ENCODE measurements at regions not wholly inside any gene's neighbourhood (a gene's known extent, or its start where the extent isn't known, plus 50 kb on each side); places are given as distances from the start of the nearest gene placed in this dataset.

DNA sequence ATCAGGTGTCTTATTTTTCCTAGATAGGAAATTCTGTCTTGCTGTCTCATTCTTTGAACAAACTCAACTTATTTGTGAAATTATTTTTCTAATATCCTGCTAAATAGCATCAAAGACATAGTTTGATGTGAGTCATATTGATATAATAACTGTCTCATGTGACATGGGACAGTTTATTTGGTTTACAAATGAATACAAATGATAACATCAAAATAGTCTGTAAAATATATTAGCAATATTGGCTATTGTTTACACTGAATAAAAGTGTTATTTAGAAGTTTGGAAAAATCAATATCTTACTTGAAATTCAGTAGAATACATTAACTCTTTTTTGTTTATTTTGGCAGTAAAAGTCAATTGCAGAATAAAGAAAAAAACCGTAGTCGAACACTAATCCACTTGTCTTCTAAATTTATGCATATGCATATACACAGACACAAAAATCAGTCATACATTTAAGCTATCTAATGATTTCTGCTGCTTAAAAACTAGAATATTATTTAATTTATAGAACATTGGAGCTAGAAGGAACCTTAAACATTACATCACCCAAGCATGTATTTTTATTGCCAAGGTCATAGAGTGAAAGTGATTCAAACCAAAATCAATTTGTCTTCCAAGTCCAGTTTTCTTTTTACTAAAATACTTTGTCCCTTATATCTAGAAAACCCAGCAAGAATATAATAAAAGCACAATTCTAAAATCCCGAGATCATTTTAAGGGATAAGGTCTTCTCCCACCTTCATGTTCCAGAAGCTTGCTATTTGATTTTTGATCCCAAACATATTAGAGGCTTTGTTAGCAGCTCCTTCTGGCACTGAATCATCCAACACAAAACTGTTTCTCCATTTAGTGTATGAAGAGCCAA lies 776.5 kb upstream of the SLITRK1 start:
- DNase-seq (ENCODE audit: low read depth), result no peak
- TF ChIP-seq, protein P1, sequence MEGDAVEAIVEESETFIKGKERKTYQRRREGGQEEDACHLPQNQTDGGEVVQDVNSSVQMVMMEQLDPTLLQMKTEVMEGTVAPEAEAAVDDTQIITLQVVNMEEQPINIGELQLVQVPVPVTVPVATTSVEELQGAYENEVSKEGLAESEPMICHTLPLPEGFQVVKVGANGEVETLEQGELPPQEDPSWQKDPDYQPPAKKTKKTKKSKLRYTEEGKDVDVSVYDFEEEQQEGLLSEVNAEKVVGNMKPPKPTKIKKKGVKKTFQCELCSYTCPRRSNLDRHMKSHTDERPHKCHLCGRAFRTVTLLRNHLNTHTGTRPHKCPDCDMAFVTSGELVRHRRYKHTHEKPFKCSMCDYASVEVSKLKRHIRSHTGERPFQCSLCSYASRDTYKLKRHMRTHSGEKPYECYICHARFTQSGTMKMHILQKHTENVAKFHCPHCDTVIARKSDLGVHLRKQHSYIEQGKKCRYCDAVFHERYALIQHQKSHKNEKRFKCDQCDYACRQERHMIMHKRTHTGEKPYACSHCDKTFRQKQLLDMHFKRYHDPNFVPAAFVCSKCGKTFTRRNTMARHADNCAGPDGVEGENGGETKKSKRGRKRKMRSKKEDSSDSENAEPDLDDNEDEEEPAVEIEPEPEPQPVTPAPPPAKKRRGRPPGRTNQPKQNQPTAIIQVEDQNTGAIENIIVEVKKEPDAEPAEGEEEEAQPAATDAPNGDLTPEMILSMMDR (IDR thresholded peaks at IDR 0.05; ENCODE audit: insufficient read depth, low read length), result no peak
- H3K4me3 ChIP-seq (ENCODE audit: low read depth, low read length), result no peak overlapping the region

DNA sequence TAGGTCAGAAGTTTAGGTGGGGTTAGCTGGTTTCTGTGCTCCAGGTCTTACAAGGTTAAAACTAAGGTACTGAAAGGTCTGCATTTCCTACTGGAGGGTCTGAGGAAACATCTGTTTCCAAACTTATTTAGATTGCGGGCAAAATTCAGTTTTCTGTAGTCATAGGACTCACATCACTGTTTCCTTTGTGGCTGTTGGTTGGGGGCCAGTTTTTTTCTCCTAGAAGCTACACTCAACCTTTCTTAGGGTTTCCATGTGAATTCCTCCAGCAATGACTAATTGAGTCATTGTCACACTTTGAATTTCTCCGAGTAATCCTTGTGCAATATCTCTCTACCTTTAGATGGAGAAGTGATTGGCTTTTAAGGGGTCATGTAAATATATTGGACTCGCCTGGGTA lies 773.4 kb upstream of the SLITRK1 start:
- H3K4me3 ChIP-seq (ENCODE audit: low read depth, low read length), result no peak overlapping the region
- TF ChIP-seq, protein P1 (IDR thresholded peaks at IDR 0.05; ENCODE audit: insufficient read depth, low read length), result no peak
- no peak for DNase-seq (ENCODE audit: low read depth)

DNA sequence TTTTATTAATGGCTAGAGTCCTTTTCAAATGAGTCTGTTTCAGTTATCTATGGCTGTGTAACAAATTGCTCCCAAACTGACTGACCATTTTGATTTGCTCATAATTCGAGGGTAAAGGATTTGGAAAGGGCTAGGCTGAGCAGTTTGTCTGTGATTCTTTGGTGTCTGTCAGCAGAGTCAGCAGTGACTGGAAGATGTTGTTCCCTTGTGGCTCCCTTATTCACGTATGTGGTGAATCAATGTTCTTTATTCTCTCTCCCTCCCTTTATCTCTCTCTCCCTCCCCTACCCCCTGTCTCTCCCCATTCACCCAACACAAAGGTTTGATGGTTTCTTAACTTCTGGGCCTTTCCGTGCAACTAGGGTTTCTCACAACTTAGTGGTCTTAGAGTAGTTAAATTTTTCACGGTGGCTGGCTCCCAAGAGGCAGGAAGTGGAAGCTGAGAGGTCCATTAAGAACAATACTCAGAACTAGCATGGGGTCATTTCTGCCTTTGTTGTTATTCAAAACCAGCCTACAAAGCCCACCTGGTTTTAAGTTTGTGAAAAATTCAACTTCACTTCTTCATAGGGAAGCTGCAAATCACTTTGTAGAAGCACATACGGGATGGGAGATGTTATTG lies 772.5 kb upstream of the SLITRK1 start:
- TF ChIP-seq, protein P1 (IDR thresholded peaks at IDR 0.05; ENCODE audit: insufficient read depth, low read length), result no peak
- DNase-seq (ENCODE audit: low read depth), result no peak
- no peak overlapping the region for H3K4me3 ChIP-seq (ENCODE audit: low read depth, low read length)

DNA sequence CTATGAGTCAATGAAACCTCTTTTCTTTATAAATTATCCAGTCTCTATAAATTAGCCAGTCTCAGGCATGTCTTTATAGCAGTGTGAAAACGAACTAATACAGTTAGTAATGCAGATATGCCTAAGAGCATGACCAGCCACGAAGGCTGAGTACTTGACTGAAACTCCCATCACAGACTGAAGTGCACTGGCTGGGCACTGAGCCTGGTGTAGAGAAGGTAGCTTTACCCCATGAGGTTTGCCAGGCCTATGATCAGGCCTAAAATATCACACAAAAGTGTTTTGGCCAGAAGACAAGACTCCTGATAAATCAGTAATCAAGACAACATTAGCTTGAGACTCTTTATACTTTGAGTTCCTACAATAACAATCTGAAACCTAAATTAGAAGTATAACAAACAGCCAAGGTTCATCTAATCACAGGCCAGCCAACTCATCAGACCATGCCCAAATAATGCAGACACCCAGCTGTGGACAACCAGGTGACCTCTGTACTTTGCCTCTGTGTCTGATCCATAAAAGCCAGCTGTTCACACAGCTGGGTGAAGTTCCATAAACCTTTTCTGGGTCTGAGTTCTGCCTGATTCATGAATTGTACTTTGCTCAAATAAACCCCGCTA lies 771.8 kb upstream of the SLITRK1 start:
- TF ChIP-seq, protein P1 (IDR thresholded peaks at IDR 0.05; ENCODE audit: insufficient read depth, low read length), result no peak
- no peak overlapping the region for H3K4me3 ChIP-seq (ENCODE audit: low read depth, low read length)
- DNase-seq (ENCODE audit: low read depth), result no peak

DNA sequence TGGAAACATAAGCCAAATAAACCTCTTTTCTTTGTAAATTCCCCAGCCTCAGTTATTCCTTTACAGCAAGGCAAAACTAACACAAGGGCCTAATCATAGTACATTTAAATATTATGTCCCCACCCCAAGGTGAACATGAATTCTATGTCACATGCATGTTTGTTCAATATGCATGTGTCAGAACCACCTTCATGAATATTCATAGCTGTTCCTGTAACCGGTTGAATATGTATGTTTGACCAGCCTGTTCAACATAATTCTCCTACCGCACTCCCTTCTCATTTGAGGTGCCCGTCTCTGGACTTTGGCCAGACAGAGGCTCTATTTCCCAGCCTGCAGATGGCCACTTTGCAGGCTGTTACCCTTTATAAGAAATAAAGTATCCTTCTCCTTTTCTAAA lies 769.4 kb upstream of the SLITRK1 start:
- DNase-seq (ENCODE audit: low read depth), result no peak
- H3K4me3 ChIP-seq (ENCODE audit: low read depth, low read length), result no peak overlapping the region
- TF ChIP-seq, protein P1 (IDR thresholded peaks at IDR 0.05; ENCODE audit: insufficient read depth, low read length), result no peak

DNA sequence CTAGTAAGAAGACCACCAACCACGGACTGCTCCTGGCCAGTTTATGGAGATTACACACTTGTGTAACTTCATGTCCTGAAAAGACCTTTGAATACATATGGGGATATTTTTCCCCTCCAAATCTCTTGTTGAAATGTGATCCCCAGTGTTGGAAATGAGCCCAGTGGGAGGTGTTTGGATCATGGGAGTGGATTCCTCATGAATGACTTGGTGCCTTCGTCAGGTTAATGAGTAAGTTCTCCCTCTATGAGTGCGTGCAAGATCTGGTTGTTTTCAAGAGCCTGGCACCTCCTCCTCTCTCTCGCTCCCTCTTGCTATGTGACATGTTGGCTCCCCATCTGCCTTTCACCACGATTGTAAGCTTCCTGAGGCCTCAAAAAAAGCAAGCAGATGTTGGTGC lies 769.0 kb upstream of the SLITRK1 start:
- DNase-seq (ENCODE audit: low read depth), result peak; percentile 81
- no peak overlapping the region for H3K4me3 ChIP-seq (ENCODE audit: low read depth, low read length)
- TF ChIP-seq, protein P1 (IDR thresholded peaks at IDR 0.05; ENCODE audit: insufficient read depth, low read length), result no peak

Measured in fibroblast of the aortic adventitia (primary cell).